ENCODE measurements at regions not wholly inside any gene's neighbourhood (a gene's known extent, or its start where the extent isn't known, plus 50 kb on each side); places are given as distances from the start of the nearest gene placed in this dataset.
A peak's percentile ranks its signal among the peaks of the same experiment; 100 is the strongest.

DNA sequence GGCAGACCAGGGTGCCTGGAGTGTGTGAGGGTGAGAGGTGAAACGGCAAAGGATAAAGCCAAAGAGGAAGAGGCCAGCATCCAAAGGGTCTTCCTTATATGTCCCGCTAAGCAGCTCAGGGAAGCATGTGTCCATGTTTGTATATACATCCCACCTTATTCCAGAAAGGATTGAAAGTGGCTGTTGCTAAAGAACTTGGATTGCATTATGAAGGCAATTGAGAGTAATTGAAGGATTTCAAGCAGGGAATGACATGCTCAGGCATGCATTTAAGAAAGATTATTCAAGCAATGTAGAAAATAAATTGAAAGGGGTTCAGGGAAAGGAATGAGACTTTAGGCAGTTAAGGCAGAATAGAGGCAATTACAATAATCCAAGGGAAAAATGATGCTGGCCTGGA is 237.6 kb upstream of the SOX9 start:
- peaks cover 3% of the 10 kb centered on the region; the same call in 1 of the 2 replicates for H3K4me1 ChIP-seq (ENCODE audit: control insufficient read depth, insufficient read depth, low read length)
- in situ Hi-C loops (cut with MboI; ENCODE audit: low sequenced_read_pairs) (no loop called here), dilution Hi-C loops (cut with HindIII; ENCODE audit: low sequenced_read_pairs, unreplicated experiment) (no loop called here), intact Hi-C loops (cut with micrococcal nuclease) (no loop called here)
- no peak overlapping the region for H2BK5ac ChIP-seq (ENCODE audit: low read depth, low read length, poor library complexity, severe bottlenecking)
- TF ChIP-seq CHD1 (IDR thresholded peaks at IDR 0.05; ENCODE audit: low read depth, low read length) (no peak), FOS (IDR thresholded peaks at IDR 0.05; ENCODE audit: low read depth, low read length) (no peak), RAD21 (IDR thresholded peaks at IDR 0.05; ENCODE audit: low read length) (no peak), SMC3 (IDR thresholded peaks at IDR 0.05; ENCODE audit: low read depth, low read length) (no peak), POLR2A (IDR thresholded peaks at IDR 0.05; ENCODE audit: low read depth, low read length) (no peak), MXI1 (IDR thresholded peaks at IDR 0.05; ENCODE audit: borderline replicate concordance, low read depth, low read length) (no peak), MAFK (IDR thresholded peaks at IDR 0.05; ENCODE audit: low read depth, low read length) (no peak), BHLHE40 (IDR thresholded peaks at IDR 0.05; ENCODE audit: low read depth, low read length) (no peak), CTCF (conservative IDR thresholded peaks at IDR 0.05; ENCODE audit: low read depth, low read length) (no peak), MAZ (IDR thresholded peaks at IDR 0.05; ENCODE audit: borderline replicate concordance, low read depth, low read length) (no peak), NFE2L2 (IDR thresholded peaks at IDR 0.05; ENCODE audit: low read depth, low read length) (no peak), RCOR1 (IDR thresholded peaks at IDR 0.05; ENCODE audit: insufficient replicate concordance, low read length) (no peak), CEBPB (IDR thresholded peaks at IDR 0.05; ENCODE audit: low read depth, low read length) (no peak), RFX5 (IDR thresholded peaks at IDR 0.05; ENCODE audit: low read depth, low read length) (no peak)
- TF ChIP-seq, protein P1, sequence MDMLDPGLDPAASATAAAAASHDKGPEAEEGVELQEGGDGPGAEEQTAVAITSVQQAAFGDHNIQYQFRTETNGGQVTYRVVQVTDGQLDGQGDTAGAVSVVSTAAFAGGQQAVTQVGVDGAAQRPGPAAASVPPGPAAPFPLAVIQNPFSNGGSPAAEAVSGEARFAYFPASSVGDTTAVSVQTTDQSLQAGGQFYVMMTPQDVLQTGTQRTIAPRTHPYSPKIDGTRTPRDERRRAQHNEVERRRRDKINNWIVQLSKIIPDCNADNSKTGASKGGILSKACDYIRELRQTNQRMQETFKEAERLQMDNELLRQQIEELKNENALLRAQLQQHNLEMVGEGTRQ (IDR thresholded peaks at IDR 0.05; ENCODE audit: low read depth, low read length): no peak
- TF ChIP-seq, protein P2, sequence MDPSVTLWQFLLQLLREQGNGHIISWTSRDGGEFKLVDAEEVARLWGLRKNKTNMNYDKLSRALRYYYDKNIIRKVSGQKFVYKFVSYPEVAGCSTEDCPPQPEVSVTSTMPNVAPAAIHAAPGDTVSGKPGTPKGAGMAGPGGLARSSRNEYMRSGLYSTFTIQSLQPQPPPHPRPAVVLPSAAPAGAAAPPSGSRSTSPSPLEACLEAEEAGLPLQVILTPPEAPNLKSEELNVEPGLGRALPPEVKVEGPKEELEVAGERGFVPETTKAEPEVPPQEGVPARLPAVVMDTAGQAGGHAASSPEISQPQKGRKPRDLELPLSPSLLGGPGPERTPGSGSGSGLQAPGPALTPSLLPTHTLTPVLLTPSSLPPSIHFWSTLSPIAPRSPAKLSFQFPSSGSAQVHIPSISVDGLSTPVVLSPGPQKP (IDR thresholded peaks at IDR 0.05; ENCODE audit: borderline replicate concordance, low read depth, low read length): no peak
- no peak overlapping the region for H3K18ac ChIP-seq (ENCODE audit: low read depth, low read length)
- ATAC-seq (ENCODE audit: low read depth) (no peak), DNase-seq (no peak)
- H3K14ac ChIP-seq (replicated peaks; ENCODE audit: low read depth, low read length): no peak overlapping the region
- H3K9me3 ChIP-seq (ENCODE audit: control insufficient read depth, insufficient read depth, low read length): no peaks in the 10 kb centered on the region
- H4K20me1 ChIP-seq (ENCODE audit: insufficient read depth, low read length): no peaks in the 10 kb centered on the region
- ChIA-PET CTCF (no interaction called here), POLR2A (ENCODE audit: unreplicated experiment) (no interaction called here)
- no peak overlapping the region for H3K56ac ChIP-seq (ENCODE audit: extremely low read depth, insufficient read depth, low read length)
- no peak overlapping the region for H3K23ac ChIP-seq (ENCODE audit: low read depth, low read length)
- no peak overlapping the region for H2BK120ac ChIP-seq (ENCODE audit: low read depth, low read length)
- H2AK5ac ChIP-seq (ENCODE audit: low read depth, low read length): no peak overlapping the region
- no peaks in the 10 kb centered on the region for H3K79me1 ChIP-seq (ENCODE audit: low read depth in 1 of 2, low read length in 2 of 2)
- H4K91ac ChIP-seq (ENCODE audit: insufficient read depth, low read depth, low read length): no peak overlapping the region
- no peak overlapping the region for H4K8ac ChIP-seq (ENCODE audit: low read depth in 2 of 2, low read length in 2 of 2)
- BruUV-seq (replicated peaks): no TSS peak
- H3K27ac ChIP-seq (ENCODE audit: insufficient read depth, low read length): no peak overlapping the region
- H4K5ac ChIP-seq (ENCODE audit: low read depth, low read length): no peak overlapping the region
- no peaks in the 10 kb centered on the region for H3K27me3 ChIP-seq (ENCODE audit: control insufficient read depth, insufficient read depth, low read length)
- no peaks in the 10 kb centered on the region for H3K36me3 ChIP-seq (ENCODE audit: control insufficient read depth, insufficient read depth, low read length)
- H3K4me3 ChIP-seq (ENCODE audit: insufficient read depth, low read depth, low read length): no peak overlapping the region
- no peaks in the 10 kb centered on the region for H3K9me1 ChIP-seq (ENCODE audit: insufficient read depth, low read length)
- H3K9ac ChIP-seq (ENCODE audit: low read depth, low read length): no peak overlapping the region
- no peak overlapping the region for H3K4ac ChIP-seq (ENCODE audit: low read depth, low read length)
- peak overlapping the region; percentile 18 for H2AFZ ChIP-seq (replicated peaks; ENCODE audit: low read length, poor library complexity)
- H2BK15ac ChIP-seq (ENCODE audit: low read depth, low read length): no peak overlapping the region
- WGBS, 2 experiments (ENCODE audit: extremely low coverage in 2 of 2, insufficient read length in 1 of 2): no CpG with 5 or more reads among the region's 2 CpGs
- no peak overlapping the region for H3K4me2 ChIP-seq (ENCODE audit: low read depth, low read length)
- H2AK9ac ChIP-seq (replicated peaks; ENCODE audit: low read depth, low read length, poor library complexity): no peak overlapping the region
- H2BK20ac ChIP-seq (ENCODE audit: low read depth, low read length): peak overlapping the region; percentile 48; the same call in 1 of the 2 replicates

All from IMR-90 (cell line).